ENCODE measurements at regions not wholly inside any gene's neighbourhood (a gene's known extent, or its start where the extent isn't known, plus 50 kb on each side); places are given as distances from the start of the nearest gene placed in this dataset.

- no peaks in the 10 kb centered on the region for H3K9me3 ChIP-seq (ENCODE audit: control insufficient read depth, low read length)
- no peaks in the 10 kb centered on the region for H3K36me3 ChIP-seq (ENCODE audit: control insufficient read depth, insufficient read depth, low read length)
- H3K4me2 ChIP-seq (ENCODE audit: low read length), result no peak overlapping the region
- no peaks in the 10 kb centered on the region for H3K79me2 ChIP-seq
- no peaks in the 10 kb centered on the region for H3K27me3 ChIP-seq (ENCODE audit: control insufficient read depth, insufficient read depth, low read length)
- no peak overlapping the region for H2AFZ ChIP-seq
- H3K9ac ChIP-seq, result no peak overlapping the region
- TF ChIP-seq CTCF (IDR thresholded peaks at IDR 0.05), result no peak
- no peaks in the 10 kb centered on the region for H3K4me1 ChIP-seq
- no peak overlapping the region for H3K27ac ChIP-seq
- H3K4me3 ChIP-seq (ENCODE audit: low read depth, low read length), result no peak overlapping the region
These were observed 217.3 kb downstream of the SNX10 start for GRCh38 chr7:26508917-26509316.

GRCh38 chr7:26510231-26510957 is 218.7 kb downstream of the SNX10 start:
- H3K27ac ChIP-seq, result no peak overlapping the region
- no peak overlapping the region for H3K4me3 ChIP-seq (ENCODE audit: low read depth, low read length)
- no peaks in the 10 kb centered on the region for H3K27me3 ChIP-seq (ENCODE audit: control insufficient read depth, insufficient read depth, low read length)
- no peak overlapping the region for H3K4me2 ChIP-seq (ENCODE audit: low read length)
- no peak for TF ChIP-seq CTCF (IDR thresholded peaks at IDR 0.05)
- no peak overlapping the region for H3K9ac ChIP-seq
- no peaks in the 10 kb centered on the region for H3K79me2 ChIP-seq
- H3K4me1 ChIP-seq, result no peaks in the 10 kb centered on the region
- H3K9me3 ChIP-seq (ENCODE audit: control insufficient read depth, low read length), result no peaks in the 10 kb centered on the region
- H3K36me3 ChIP-seq (ENCODE audit: control insufficient read depth, insufficient read depth, low read length), result no peaks in the 10 kb centered on the region
- H2AFZ ChIP-seq, result no peak overlapping the region

GRCh38 chr7:26511866-26512265 is 220.2 kb downstream of the SNX10 start:
- H3K4me3 ChIP-seq (ENCODE audit: low read depth, low read length), result no peak overlapping the region
- no peak for TF ChIP-seq CTCF (IDR thresholded peaks at IDR 0.05)
- no peak overlapping the region for H3K9ac ChIP-seq
- H3K36me3 ChIP-seq (ENCODE audit: control insufficient read depth, insufficient read depth, low read length), result no peaks in the 10 kb centered on the region
- no peaks in the 10 kb centered on the region for H3K79me2 ChIP-seq
- no peak overlapping the region for H3K27ac ChIP-seq
- no peaks in the 10 kb centered on the region for H3K9me3 ChIP-seq (ENCODE audit: control insufficient read depth, low read length)
- H3K27me3 ChIP-seq (ENCODE audit: control insufficient read depth, insufficient read depth, low read length), result no peaks in the 10 kb centered on the region
- no peak overlapping the region for H2AFZ ChIP-seq
- no peaks in the 10 kb centered on the region for H3K4me1 ChIP-seq
- no peak overlapping the region for H3K4me2 ChIP-seq (ENCODE audit: low read length)

GRCh38 chr7:26512737-26513136 is 221.1 kb downstream of the SNX10 start:
- no peaks in the 10 kb centered on the region for H3K27me3 ChIP-seq (ENCODE audit: control insufficient read depth, insufficient read depth, low read length)
- H3K36me3 ChIP-seq (ENCODE audit: control insufficient read depth, insufficient read depth, low read length), result no peaks in the 10 kb centered on the region
- H3K27ac ChIP-seq, result no peak overlapping the region
- no peak overlapping the region for H3K9ac ChIP-seq
- no peaks in the 10 kb centered on the region for H3K4me1 ChIP-seq
- H3K4me2 ChIP-seq (ENCODE audit: low read length), result no peak overlapping the region
- no peak overlapping the region for H3K4me3 ChIP-seq (ENCODE audit: low read depth, low read length)
- H3K9me3 ChIP-seq (ENCODE audit: control insufficient read depth, low read length), result no peaks in the 10 kb centered on the region
- H3K79me2 ChIP-seq, result no peaks in the 10 kb centered on the region
- H2AFZ ChIP-seq, result no peak overlapping the region
- TF ChIP-seq CTCF (IDR thresholded peaks at IDR 0.05), result no peak

- Histone ChIP-seq H3K4me2 (ENCODE audit: low read length) (no peak overlapping the region), H3K4me3 (ENCODE audit: low read depth, low read length) (no peak overlapping the region), H3K9me3 (ENCODE audit: control insufficient read depth, low read length) (no peaks in the 10 kb centered on the region), H3K36me3 (ENCODE audit: control insufficient read depth, insufficient read depth, low read length) (no peaks in the 10 kb centered on the region), H2AFZ (no peak overlapping the region), H3K27ac (no peak overlapping the region), H3K27me3 (ENCODE audit: control insufficient read depth, insufficient read depth, low read length) (no peaks in the 10 kb centered on the region), H3K9ac (no peak overlapping the region), H3K4me1 (no peaks in the 10 kb centered on the region), H3K79me2 (no peaks in the 10 kb centered on the region)
- no peak for TF ChIP-seq CTCF (IDR thresholded peaks at IDR 0.05)
These were observed 222.3 kb downstream of the SNX10 start for GRCh38 chr7:26513948-26514347.

All from parathyroid adenoma (tissue), 2 donors.